Astrocyte of the cerebellum (primary cell): ENCODE measurements at regions not wholly inside any gene's neighbourhood (a gene's known extent, or its start where the extent isn't known, plus 50 kb on each side); places are given as distances from the start of the nearest gene placed in this dataset.
A peak's percentile ranks its signal among the peaks of the same experiment; 100 is the strongest.
"Not testable (repeated sequence)": the region's sequence is repeated elsewhere in the genome, so short reads cannot be mapped to it uniquely, and the experiment has no call there.

Experiments
- DNase-seq: peaks from one replicate; pipeline ENCODE4 v3.0.0-alpha.2; 2011; ENCODE audit warnings: low read depth
- H3K4me3 ChIP-seq: 2 replicates; pipeline ENCODE4 v1.5.1; 2011; ENCODE audit warnings: mild to moderate bottlenecking, low read depth, low read length, moderate library complexity
- CTCF ChIP-seq: IDR thresholded peaks from 2 replicates; pipeline ENCODE4 v1.5.1; 2012; ENCODE audit warnings: low read length, low read depth, moderate library complexity, mild to moderate bottlenecking; ENCODE audit errors: missing control alignments
- in situ Hi-C: cut with HindIII; loops from 2 replicates; pipeline ENCODE4 v1.10.0; 2017; ENCODE audit warnings: low sequenced_read_pairs

GRCh38 chr4:14339715-14340114 lies 662.6 kb upstream of the CPEB2 start:
- no peak for TF ChIP-seq CTCF
- H3K4me3 ChIP-seq: no peak overlapping the region
- DNase-seq: no peak
- in situ Hi-C loops: no loop called here

GRCh38 chr4:14340321-14340720 lies 662.0 kb upstream of the CPEB2 start:
- in situ Hi-C loops: no loop called here
- DNase-seq: no peak
- no peak overlapping the region for H3K4me3 ChIP-seq
- no peak for TF ChIP-seq CTCF

GRCh38 chr4:14343961-14344360 lies 658.3 kb upstream of the CPEB2 start:
- in situ Hi-C loops: no loop called here

GRCh38 chr4:14345356-14345775 lies 656.9 kb upstream of the CPEB2 start:
- DNase-seq: peak; percentile 23
- in situ Hi-C loops: no loop called here
- no peak overlapping the region for H3K4me3 ChIP-seq
- TF ChIP-seq CTCF: no peak

More at GRCh38 chr4:14343961-14344360, 658.3 kb upstream of the CPEB2 start:
- TF ChIP-seq CTCF: no peak
- no peak for DNase-seq
- no peak overlapping the region for H3K4me3 ChIP-seq

- no peak for TF ChIP-seq CTCF
- DNase-seq: no peak
- in situ Hi-C loops: no loop called here
- no peak overlapping the region for H3K4me3 ChIP-seq
Observed at GRCh38 chr4:14347526-14347925, 654.8 kb upstream of the CPEB2 start.

- peak; percentile 53 for DNase-seq
- H3K4me3 ChIP-seq: no peak overlapping the region
- TF ChIP-seq CTCF: no peak
- in situ Hi-C loops: no loop called here
Observed at GRCh38 chr4:14348506-14348905, 653.8 kb upstream of the CPEB2 start.

- H3K4me3 ChIP-seq, in situ Hi-C loops, DNase-seq: not testable (repeated sequence)
Observed at GRCh38 chr4:14358544-14359160, 643.6 kb upstream of the CPEB2 start.
